Peyer's patch (tissue), 4 donors: ENCODE measurements at regions not wholly inside any gene's neighbourhood (a gene's known extent, or its start where the extent isn't known, plus 50 kb on each side); places are given as distances from the start of the nearest gene placed in this dataset.

Experiments used
- DNase-seq, 3 donors: peaks; one replicate each; pipeline ENCODE4 v3.0.0-alpha.2; 2017 to 2019
- H3K27ac ChIP-seq, 4 donors: fragments of 200-600 bp; sonication (generic); one replicate each; pipeline ENCODE4 v1.5.1; 2016 to 2019
- H3K27me3 ChIP-seq, 2 donors: fragments of 200-600 bp; sonication (generic); one replicate each; pipeline ENCODE4 v1.5.1; 2019
- H3K36me3 ChIP-seq, 3 donors: fragments of 200-600 bp; sonication (generic); one replicate each; pipeline ENCODE4 v1.5.1; 2016 to 2019
- H3K4me1 ChIP-seq, 4 donors: fragments of 200-600 bp; sonication (generic); one replicate each; pipeline ENCODE4 v1.5.1; 2016 to 2019
- H3K4me3 ChIP-seq, 4 donors: fragments of 200-600 bp; sonication (generic); 1 replicate in 3 of 4; 2 replicates in 1 of 4; pipeline ENCODE4 v1.5.1; 2016 to 2019; ENCODE audit warnings: mild to moderate bottlenecking in 1 of 4
- H3K9me3 ChIP-seq, 4 donors: fragments of 200-600 bp; sonication (generic); one replicate each; pipeline ENCODE4 v1.5.1; 2016 to 2019; ENCODE audit warnings: mild to moderate bottlenecking in 1 of 4
- CTCF ChIP-seq, 6 experiments: fragments of 450-650 bp in 4 of 6; fragments of 200-600 bp in 2 of 6; sonication (generic) in 1 of 6; IDR thresholded peaks; one replicate each; pipeline ENCODE4 v1.5.1; 2017 to 2019; ENCODE audit warnings: antibody characterized with exemption in 6 of 6, mild to moderate bottlenecking in 3 of 6, moderate library complexity in 1 of 6
- POLR2A ChIP-seq, 2 donors: fragments of 450-650 bp; IDR thresholded peaks; one replicate each; pipeline ENCODE4 v1.5.1; 2017; ENCODE audit warnings: antibody characterized with exemption in 2 of 2, mild to moderate bottlenecking in 2 of 2, moderate library complexity in 2 of 2

DNA sequence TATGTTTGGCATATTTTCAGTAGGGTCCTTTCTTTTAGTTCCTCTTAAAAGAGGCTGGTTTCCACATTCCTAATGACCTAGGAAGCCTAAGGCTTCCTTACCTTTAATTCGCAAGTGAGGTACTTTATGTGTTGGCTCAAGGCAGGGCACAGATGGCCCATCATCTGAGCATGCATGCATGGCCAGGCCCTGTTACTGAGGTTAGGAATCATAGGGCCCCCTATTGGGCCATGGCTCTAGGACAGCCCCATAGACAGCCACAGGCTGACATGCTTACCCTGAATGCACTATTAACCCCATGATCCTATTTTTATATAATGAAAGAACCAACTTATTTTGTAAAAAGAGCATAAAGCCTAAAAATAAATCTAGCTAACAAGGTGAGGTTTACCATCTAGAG is 271.4 kb downstream of the ELAVL2 start:
- Histone ChIP-seq H3K4me3 (no peak overlapping the region), H3K27ac (no peak overlapping the region), H3K9me3 (no peaks in the 10 kb centered on the region), H3K36me3 (no peaks in the 10 kb centered on the region), H3K27me3 (no peaks in the 10 kb centered on the region), H3K4me1 (no peaks in the 10 kb centered on the region)
- DNase-seq: no peak
- TF ChIP-seq CTCF (IDR thresholded peaks at IDR 0.05) (no peak), POLR2A (IDR thresholded peaks at IDR 0.05) (no peak)

GRCh38 chr9:23555851-23556250 is 270.2 kb downstream of the ELAVL2 start:
- TF ChIP-seq CTCF (IDR thresholded peaks at IDR 0.05) (no peak), POLR2A (IDR thresholded peaks at IDR 0.05) (no peak)
- H3K4me3 ChIP-seq: no peak overlapping the region
- no peak overlapping the region for H3K27ac ChIP-seq
- H3K36me3 ChIP-seq: no peaks in the 10 kb centered on the region
- H3K9me3 ChIP-seq: no peaks in the 10 kb centered on the region
- H3K27me3 ChIP-seq: no peaks in the 10 kb centered on the region
- no peaks in the 10 kb centered on the region for H3K4me1 ChIP-seq
- DNase-seq: no peak

GRCh38 chr9:23556459-23556858 is 269.6 kb downstream of the ELAVL2 start:
- Histone ChIP-seq H3K36me3 (no peaks in the 10 kb centered on the region), H3K9me3 (no peaks in the 10 kb centered on the region), H3K4me1 (no peaks in the 10 kb centered on the region), H3K27ac (no peak overlapping the region), H3K4me3 (no peak overlapping the region), H3K27me3 (no peaks in the 10 kb centered on the region)
- TF ChIP-seq CTCF (IDR thresholded peaks at IDR 0.05) (no peak), POLR2A (IDR thresholded peaks at IDR 0.05) (no peak)
- DNase-seq: no peak

GRCh38 chr9:23557689-23558088 is 268.4 kb downstream of the ELAVL2 start:
- TF ChIP-seq CTCF (IDR thresholded peaks at IDR 0.05) (no peak), POLR2A (IDR thresholded peaks at IDR 0.05) (no peak)
- no peaks in the 10 kb centered on the region for H3K9me3 ChIP-seq
- H3K36me3 ChIP-seq: no peaks in the 10 kb centered on the region
- DNase-seq: no peak
- H3K27me3 ChIP-seq: no peaks in the 10 kb centered on the region
- H3K27ac ChIP-seq: no peak overlapping the region
- H3K4me3 ChIP-seq: no peak overlapping the region
- no peaks in the 10 kb centered on the region for H3K4me1 ChIP-seq

DNA sequence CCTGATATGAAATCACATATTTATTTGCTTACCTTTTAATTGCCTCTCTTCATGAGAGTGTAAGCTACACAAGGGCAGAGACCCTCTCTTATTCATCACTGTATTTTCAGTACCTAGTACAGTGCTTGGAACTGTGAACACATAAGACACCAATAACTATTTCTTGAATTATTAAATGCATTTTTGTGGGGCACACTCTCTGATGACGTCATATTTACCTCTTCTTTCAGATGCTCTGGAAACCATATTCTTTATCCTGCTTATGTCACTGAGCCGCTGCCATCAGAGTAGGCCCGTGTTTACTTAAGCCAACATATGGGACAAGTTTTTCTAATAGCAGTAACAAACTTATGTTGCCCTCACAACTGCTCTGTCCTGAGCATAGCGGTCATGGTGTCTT is 266.5 kb downstream of the ELAVL2 start:
- no peaks in the 10 kb centered on the region for H3K9me3 ChIP-seq
- no peaks in the 10 kb centered on the region for H3K4me1 ChIP-seq
- no peak for TF ChIP-seq CTCF (IDR thresholded peaks at IDR 0.05)
- TF ChIP-seq POLR2A (IDR thresholded peaks at IDR 0.05): no peak
- H3K27ac ChIP-seq: no peak overlapping the region
- no peaks in the 10 kb centered on the region for H3K27me3 ChIP-seq
- no peaks in the 10 kb centered on the region for H3K36me3 ChIP-seq
- no peak for DNase-seq
- no peak overlapping the region for H3K4me3 ChIP-seq

DNA sequence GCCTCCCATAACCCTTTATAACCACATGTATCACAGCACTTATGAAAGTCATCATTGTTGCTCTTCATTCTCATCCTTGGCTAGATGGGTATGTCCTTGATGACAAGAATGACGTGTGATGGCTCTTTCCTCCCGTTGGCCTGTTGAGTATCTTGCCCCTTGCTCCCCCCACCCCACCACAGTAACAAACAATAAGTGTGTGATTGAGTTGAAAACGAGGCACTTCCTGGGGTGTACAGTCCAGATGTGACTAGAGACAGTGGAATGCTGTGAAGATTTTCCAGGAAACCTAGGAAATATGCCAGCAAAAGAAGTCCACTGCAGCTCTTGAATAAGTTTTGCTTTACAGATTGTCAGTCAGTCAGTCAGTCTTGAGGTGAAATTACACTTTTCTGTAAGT is 262.5 kb downstream of the ELAVL2 start:
- H3K27ac ChIP-seq: no peak overlapping the region
- no peak overlapping the region for H3K4me3 ChIP-seq
- H3K27me3 ChIP-seq: no peaks in the 10 kb centered on the region
- DNase-seq: no peak
- H3K4me1 ChIP-seq: no peaks in the 10 kb centered on the region
- TF ChIP-seq POLR2A (IDR thresholded peaks at IDR 0.05) (no peak), CTCF (IDR thresholded peaks at IDR 0.05) (no peak)
- no peaks in the 10 kb centered on the region for H3K9me3 ChIP-seq
- no peaks in the 10 kb centered on the region for H3K36me3 ChIP-seq
